Dermis microvascular lymphatic vessel endothelial cell (primary cell): ENCODE measurements at regions not wholly inside any gene's neighbourhood (a gene's known extent, or its start where the extent isn't known, plus 50 kb on each side); places are given as distances from the start of the nearest gene placed in this dataset.
"Not testable (repeated sequence)": the region's sequence is repeated elsewhere in the genome, so short reads cannot be mapped to it uniquely, and the experiment has no call there.

Source experiments
- DNase-seq, 2 donors: peaks; one replicate each; pipeline versions ENCODE4 v3.0.0 to v3.0.0-alpha.2; 2010; ENCODE audit warnings: low read depth in 2 of 2

GRCh38 chr4:33422656-33423055 lies 2702.5 kb downstream of the PCDH7 start:
- DNase-seq: no peak

- no peak for DNase-seq
Measured at GRCh38 chr4:33425936-33426335, 2705.8 kb downstream of the PCDH7 start.

- DNase-seq: no peak
Measured at GRCh38 chr4:33427676-33428075, 2707.5 kb downstream of the PCDH7 start.

GRCh38 chr4:33429971-33430370 lies 2709.8 kb downstream of the PCDH7 start:
- DNase-seq: no peak

GRCh38 chr4:33437406-33437805 lies 2717.2 kb downstream of the PCDH7 start:
- DNase-seq: no peak

GRCh38 chr4:33446953-33447352 lies 2726.8 kb downstream of the PCDH7 start:
- no peak for DNase-seq

GRCh38 chr4:33448948-33449347 lies 2728.8 kb downstream of the PCDH7 start:
- DNase-seq: no peak

GRCh38 chr4:33453436-33453835 lies 2733.3 kb downstream of the PCDH7 start:
- DNase-seq: no peak

- DNase-seq: no peak
Measured at GRCh38 chr4:33453916-33454315, 2733.7 kb downstream of the PCDH7 start.

GRCh38 chr4:33465565-33465964 lies 2745.4 kb downstream of the PCDH7 start:
- no peak for DNase-seq

GRCh38 chr4:33467291-33467690 lies 2747.1 kb downstream of the PCDH7 start:
- no peak for DNase-seq

GRCh38 chr4:33470805-33471204 lies 2750.6 kb downstream of the PCDH7 start:
- no peak for DNase-seq

- DNase-seq: no peak
Measured at GRCh38 chr4:33477715-33478114, 2757.5 kb downstream of the PCDH7 start.

GRCh38 chr4:33482773-33483172 lies 2761.5 kb downstream of the ARAP2 start:
- no peak for DNase-seq

- DNase-seq: no peak
Measured at GRCh38 chr4:33485111-33485510, 2759.2 kb downstream of the ARAP2 start.

- no peak for DNase-seq
Measured at GRCh38 chr4:33493231-33493630, 2751.1 kb downstream of the ARAP2 start.

GRCh38 chr4:33494150-33494549 lies 2750.2 kb downstream of the ARAP2 start:
- no peak for DNase-seq

- DNase-seq: not testable (repeated sequence)
Measured at GRCh38 chr4:33501587-33501986, 2742.7 kb downstream of the ARAP2 start.

- DNase-seq: no peak
Measured at GRCh38 chr4:33512397-33512796, 2731.9 kb downstream of the ARAP2 start.

GRCh38 chr4:33518856-33519255 lies 2725.5 kb downstream of the ARAP2 start:
- no peak for DNase-seq

- no peak for DNase-seq
Measured at GRCh38 chr4:33532821-33533220, 2711.5 kb downstream of the ARAP2 start.

- no peak for DNase-seq
Measured at GRCh38 chr4:33536898-33537297, 2707.4 kb downstream of the ARAP2 start.

- DNase-seq: no peak
Measured at GRCh38 chr4:33537527-33537926, 2706.8 kb downstream of the ARAP2 start.

GRCh38 chr4:33543941-33544450 lies 2700.3 kb downstream of the ARAP2 start:
- DNase-seq: no peak
